ENCODE measurements at regions not wholly inside any gene's neighbourhood (a gene's known extent, or its start where the extent isn't known, plus 50 kb on each side); places are given as distances from the start of the nearest gene placed in this dataset.

DNA sequence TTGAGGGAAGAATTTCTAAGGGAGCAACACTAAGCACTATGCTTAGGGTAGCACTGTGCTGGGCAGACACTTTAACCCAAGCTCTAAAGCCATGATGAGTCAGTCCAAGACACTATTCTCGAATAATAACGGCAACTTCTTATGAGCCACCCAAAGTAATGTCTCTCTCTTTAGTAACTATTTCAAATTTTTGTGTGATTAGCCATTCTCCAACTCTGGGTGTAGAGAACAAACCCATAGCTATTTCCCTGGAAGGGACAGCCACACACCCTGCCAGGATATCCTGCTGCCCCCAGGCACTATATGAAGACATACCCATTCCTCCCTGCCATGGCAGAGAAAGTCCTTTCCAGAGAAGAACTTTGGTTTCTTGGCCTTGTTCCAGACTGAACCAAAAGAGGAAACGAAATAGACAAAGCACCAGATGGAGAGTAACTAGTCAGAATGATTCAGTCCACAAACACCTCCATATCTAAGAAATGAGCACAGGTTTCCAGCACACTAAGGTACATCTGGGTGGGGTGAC is 384.9 kb upstream of the THBS1 start:
- DNase-seq (ENCODE audit: low read depth): no peak
- TF ChIP-seq, protein P1, sequence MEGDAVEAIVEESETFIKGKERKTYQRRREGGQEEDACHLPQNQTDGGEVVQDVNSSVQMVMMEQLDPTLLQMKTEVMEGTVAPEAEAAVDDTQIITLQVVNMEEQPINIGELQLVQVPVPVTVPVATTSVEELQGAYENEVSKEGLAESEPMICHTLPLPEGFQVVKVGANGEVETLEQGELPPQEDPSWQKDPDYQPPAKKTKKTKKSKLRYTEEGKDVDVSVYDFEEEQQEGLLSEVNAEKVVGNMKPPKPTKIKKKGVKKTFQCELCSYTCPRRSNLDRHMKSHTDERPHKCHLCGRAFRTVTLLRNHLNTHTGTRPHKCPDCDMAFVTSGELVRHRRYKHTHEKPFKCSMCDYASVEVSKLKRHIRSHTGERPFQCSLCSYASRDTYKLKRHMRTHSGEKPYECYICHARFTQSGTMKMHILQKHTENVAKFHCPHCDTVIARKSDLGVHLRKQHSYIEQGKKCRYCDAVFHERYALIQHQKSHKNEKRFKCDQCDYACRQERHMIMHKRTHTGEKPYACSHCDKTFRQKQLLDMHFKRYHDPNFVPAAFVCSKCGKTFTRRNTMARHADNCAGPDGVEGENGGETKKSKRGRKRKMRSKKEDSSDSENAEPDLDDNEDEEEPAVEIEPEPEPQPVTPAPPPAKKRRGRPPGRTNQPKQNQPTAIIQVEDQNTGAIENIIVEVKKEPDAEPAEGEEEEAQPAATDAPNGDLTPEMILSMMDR (IDR thresholded peaks at IDR 0.05; ENCODE audit: low read depth, low read length, missing control alignments): no peak

DNA sequence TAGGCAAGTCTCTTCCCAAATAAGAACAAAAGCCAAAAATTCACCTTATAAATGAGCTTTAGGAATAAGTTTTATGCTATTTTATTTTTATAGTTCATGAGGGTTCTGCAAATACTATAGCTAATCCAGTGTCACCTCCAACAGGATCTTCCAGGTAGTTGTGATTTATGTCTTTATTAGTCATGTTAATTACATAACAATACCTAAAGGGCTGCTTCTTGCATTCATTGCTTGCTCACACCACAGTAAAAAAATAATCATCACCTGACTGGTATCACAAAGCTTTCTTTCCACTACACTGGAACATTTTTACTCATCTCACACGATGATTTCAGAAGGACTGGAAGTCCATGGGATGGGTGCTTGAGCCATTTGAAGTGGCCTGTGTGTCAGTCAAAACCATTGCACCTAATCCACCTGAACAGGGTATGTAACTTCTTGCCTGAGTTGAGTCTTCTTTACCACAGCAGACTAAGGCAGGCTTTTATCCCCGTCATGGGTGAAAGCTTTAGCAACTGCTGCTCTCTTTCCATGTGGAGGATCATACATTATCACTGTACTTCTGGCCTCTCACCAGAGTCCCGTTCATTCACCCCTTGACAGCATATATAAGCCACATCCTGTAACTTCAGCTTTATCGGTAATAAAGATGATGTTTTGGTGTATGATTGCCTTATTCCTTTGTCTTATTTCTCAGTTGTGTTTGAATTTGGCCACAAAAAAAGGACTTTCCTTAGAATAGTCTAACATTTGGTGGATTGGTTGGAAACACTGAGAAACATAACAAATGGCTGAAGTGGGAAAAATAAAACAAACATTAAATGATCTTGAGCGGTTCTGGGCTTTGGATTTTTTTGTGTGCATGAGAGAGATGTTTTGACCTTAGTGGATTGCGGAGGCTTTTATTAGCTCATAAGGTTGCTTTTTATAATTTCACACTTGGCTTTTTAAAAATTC is 382.6 kb upstream of the THBS1 start:
- TF ChIP-seq, protein P1 (IDR thresholded peaks at IDR 0.05; ENCODE audit: low read depth, low read length, missing control alignments): no peak
- no peak overlapping the region for H3K4me3 ChIP-seq (ENCODE audit: low read depth, low read length)
- no peak for DNase-seq (ENCODE audit: low read depth)

More for the DNA sequence above, 384.9 kb upstream of the THBS1 start:
- no peak overlapping the region for H3K4me3 ChIP-seq (ENCODE audit: low read depth, low read length)

DNA sequence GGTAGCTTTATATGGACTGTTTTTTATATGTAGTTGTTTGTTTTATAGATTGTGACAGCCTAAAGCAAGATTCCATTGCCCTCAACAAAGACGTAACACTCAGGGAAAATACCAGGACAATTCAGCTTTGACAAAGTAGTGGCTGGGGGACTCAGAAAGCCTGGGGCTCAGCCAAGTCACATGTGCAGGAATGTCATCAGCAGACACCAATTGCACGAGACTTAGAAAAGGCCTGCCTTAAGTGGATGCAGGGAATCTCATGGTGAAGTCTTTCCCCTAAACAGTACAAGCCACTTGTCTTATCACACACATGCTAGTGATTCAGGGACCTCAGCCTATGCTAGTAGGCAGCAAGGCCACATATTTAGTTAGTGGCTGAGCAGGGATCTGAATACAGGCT is 381.8 kb upstream of the THBS1 start:
- no peak for DNase-seq (ENCODE audit: low read depth)
- TF ChIP-seq, protein P1 (IDR thresholded peaks at IDR 0.05; ENCODE audit: low read depth, low read length, missing control alignments): no peak

DNA sequence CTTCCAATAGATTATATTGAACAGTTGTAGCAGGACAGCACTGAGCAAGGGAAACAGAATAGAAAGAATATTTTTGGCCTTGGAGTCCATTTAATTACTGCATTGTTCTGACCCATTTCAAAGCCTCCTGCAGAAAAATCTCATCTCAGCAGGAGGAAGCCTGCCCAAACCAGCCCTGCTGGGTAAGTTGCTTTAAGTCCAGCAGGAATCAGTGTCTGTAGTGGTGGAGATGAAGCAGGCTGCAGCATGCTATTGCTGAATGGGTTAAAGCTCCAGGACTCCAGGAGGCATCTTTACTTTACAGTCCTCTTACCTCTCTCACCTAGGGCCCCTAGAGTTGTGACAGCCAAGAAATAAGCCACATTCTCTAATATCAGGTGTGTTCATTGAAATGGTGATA is 380.3 kb upstream of the THBS1 start:
- no peak overlapping the region for H3K4me3 ChIP-seq (ENCODE audit: low read depth, low read length)
- no peak for DNase-seq (ENCODE audit: low read depth)
- TF ChIP-seq, protein P1 (IDR thresholded peaks at IDR 0.05; ENCODE audit: low read depth, low read length, missing control alignments): no peak

More for the DNA sequence above, 381.8 kb upstream of the THBS1 start:
- no peak overlapping the region for H3K4me3 ChIP-seq (ENCODE audit: low read depth, low read length)

DNA sequence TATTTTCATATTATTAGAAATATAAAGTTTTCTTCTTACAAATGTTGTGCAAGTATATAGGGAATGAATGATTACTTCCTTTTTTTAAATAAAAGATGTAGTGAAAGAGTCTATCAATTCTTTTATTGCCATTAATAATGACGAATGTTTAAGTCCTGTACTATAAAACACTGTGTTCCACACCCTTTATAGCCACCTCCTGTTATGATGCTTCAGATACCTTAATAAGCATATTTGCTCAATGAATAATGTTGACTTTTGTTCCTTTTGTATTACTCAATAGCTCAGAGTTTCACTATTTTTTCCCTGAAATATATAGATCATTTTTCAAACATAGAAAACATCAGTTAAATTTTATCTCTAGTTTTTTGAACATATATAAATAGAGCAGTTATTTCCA is 378.2 kb upstream of the THBS1 start:
- DNase-seq (ENCODE audit: low read depth): no peak
- H3K4me3 ChIP-seq (ENCODE audit: low read depth, low read length): no peak overlapping the region
- TF ChIP-seq, protein P1 (IDR thresholded peaks at IDR 0.05; ENCODE audit: low read depth, low read length, missing control alignments): no peak

- TF ChIP-seq, protein P1 (IDR thresholded peaks at IDR 0.05; ENCODE audit: low read depth, low read length, missing control alignments): no peak
- no peak for DNase-seq (ENCODE audit: low read depth)
- H3K4me3 ChIP-seq (ENCODE audit: low read depth, low read length): no peak overlapping the region
Observed at GRCh38 chr15:39204031-39204430, 376.8 kb upstream of the THBS1 start.
